GM12878 (cell line): ENCODE measurements at regions not wholly inside any gene's neighbourhood (a gene's known extent, or its start where the extent isn't known, plus 50 kb on each side); places are given as distances from the start of the nearest gene placed in this dataset.

Experiments
- ATAC-seq: fragments of 200-7000 bp; cut with Tn5 transposase; 3 replicates; pipeline ENCODE4 v1.9.1; 2020; ENCODE audit warnings: mild to moderate bottlenecking, moderate library complexity
- BruUV-seq: library from RNA; stranded (reverse); fragments of 400-500 nt; replicated peaks from 2 replicates; lab custom pipeline; 2021; lab: Mats Ljungman, UMichigan
- CTCF ChIA-PET: fragments of 300-600 bp; sonication (Branson Sonifier 250); formaldehyde crosslinking; extraction: SDS; loops from one replicate; lab custom pipeline; 2021; ENCODE audit warnings: inconsistent platforms; lab: Yijun Ruan, JAX
- POLR2A ChIA-PET: fragments of 350-600 bp; formaldehyde crosslinking; extraction: SDS; loops from one replicate; lab custom pipeline; 2021; ENCODE audit warnings: inconsistent platforms; lab: Charles Lee
- RAD21 ChIA-PET: fragments of 300-600 bp; sonication (Branson Sonifier 250); formaldehyde crosslinking; loops from one replicate; lab custom pipeline; 2023; ENCODE audit warnings: antibody characterized with exemption; ENCODE audit not compliant: unreplicated experiment; lab: Charles Lee
- SMC1A ChIA-PET: fragments of 300-600 bp; sonication (Branson Sonifier 250); formaldehyde crosslinking; loops from one replicate; lab custom pipeline; 2023; ENCODE audit not compliant: unreplicated experiment, uncharacterized antibody; lab: Charles Lee
- DNase-seq: peaks from one replicate; pipeline ENCODE4 v3.0.0-alpha.2; 2011; ENCODE audit warnings: low read depth, low spot score
- FAIRE-seq: peaks from 3 replicates; lab custom pipeline; 2011; peaks lifted over from hg19 to GRCh38; lab: Jason Lieb, UNC
- H2AFZ ChIP-seq: 2 replicates; pipeline ENCODE4 v1.6.0; 2011; ENCODE audit warnings: low read depth, low read length, control low read depth; ENCODE audit not compliant: control insufficient read depth
- H3K27ac ChIP-seq: 2 replicates; pipeline ENCODE4 v1.5.1; 2011; ENCODE audit warnings: control low read depth; ENCODE audit not compliant: control insufficient read depth, insufficient read depth
- H3K27me3 ChIP-seq, 2 experiments: replicated peaks in 1 of 2; 2 replicates each; pipeline versions ENCODE4 v1.6.0 to v1.6.1; 2011; ENCODE audit warnings: low read length in 1 of 2; ENCODE audit not compliant: control insufficient read depth in 2 of 2, insufficient read depth in 2 of 2
- H3K36me3 ChIP-seq, 2 experiments: 2 replicates each; pipeline ENCODE4 v1.5.1; 2011; ENCODE audit warnings: low read length in 1 of 2; ENCODE audit not compliant: control insufficient read depth in 2 of 2, insufficient read depth in 2 of 2
- H3K4me1 ChIP-seq: 2 replicates; pipeline ENCODE4 v1.6.1; 2011; ENCODE audit warnings: mild to moderate bottlenecking, low read length, moderate library complexity, mixed read lengths; ENCODE audit not compliant: control insufficient read depth, insufficient read depth
- H3K4me2 ChIP-seq: 2 replicates; pipeline ENCODE4 v1.6.0; 2011; ENCODE audit warnings: control low read depth; ENCODE audit not compliant: control insufficient read depth, insufficient read depth
- H3K4me3 ChIP-seq: fragments of 200-600 bp; sonication (generic); 2 replicates; pipeline ENCODE4 v1.5.1; 2016
- H3K79me2 ChIP-seq: 2 replicates; pipeline ENCODE4 v1.6.0; 2011; ENCODE audit warnings: low read length; ENCODE audit not compliant: control insufficient read depth, insufficient read depth
- H3K9ac ChIP-seq: 2 replicates; pipeline ENCODE4 v1.8.0; 2011; ENCODE audit warnings: low read length, control low read depth, mixed read lengths; ENCODE audit not compliant: control insufficient read depth, insufficient read depth
- H3K9me3 ChIP-seq: replicated peaks from 3 replicates; pipeline ENCODE4 v1.5.1; 2011; ENCODE audit warnings: mild to moderate bottlenecking, low read length; ENCODE audit not compliant: control insufficient read depth, insufficient read depth
- H4K20me1 ChIP-seq: 2 replicates; pipeline ENCODE4 v1.6.0; 2011; ENCODE audit not compliant: control insufficient read depth, insufficient read depth
- CHD2 ChIP-seq: IDR thresholded peaks from 2 replicates; pipeline ENCODE4 v1.6.1; 2011; ENCODE audit warnings: low read depth, low read length, improper control_type of control experiment, borderline replicate concordance
- EED ChIP-seq: sonication (generic); IDR thresholded peaks from 2 replicates; pipeline ENCODE4 v1.6.1; 2016; ENCODE audit warnings: antibody characterized with exemption, low read depth
- ETV6 ChIP-seq, 2 experiments: fragments of 450-650 bp in 1 of 2; IDR thresholded peaks in 1 of 2; conservative IDR thresholded peaks in 1 of 2; 2 replicates each; pipeline ENCODE4 v1.6.1; 2014; ENCODE audit warnings: antibody characterized with exemption in 1 of 2, borderline replicate concordance in 1 of 2, low read depth in 1 of 2, mild to moderate bottlenecking in 1 of 2, moderate library complexity in 1 of 2
- KAT2A ChIP-seq: conservative IDR thresholded peaks from 2 replicates; pipeline ENCODE4 v1.6.1; 2011; ENCODE audit warnings: low read depth, low read length; ENCODE audit not compliant: control insufficient read depth
- LARP7 ChIP-seq: fragments of 450-650 bp; IDR thresholded peaks from 2 replicates; pipeline ENCODE4 v1.6.1; 2017; ENCODE audit warnings: mild to moderate bottlenecking
- MEF2A ChIP-seq: IDR thresholded peaks from 2 replicates; pipeline ENCODE4 v1.6.1; 2011; ENCODE audit warnings: low read depth, mild to moderate bottlenecking, low read length, moderate library complexity; ENCODE audit not compliant: insufficient read depth
- MXI1 ChIP-seq: fragments of 150-350 bp; IDR thresholded peaks from 2 replicates; pipeline ENCODE4 v1.6.1; 2011; ENCODE audit warnings: low read depth, mild to moderate bottlenecking, inconsistent platforms, low read length, improper control_type of control experiment
- MYC ChIP-seq: IDR thresholded peaks from 2 replicates; pipeline ENCODE4 v1.6.1; 2011; ENCODE audit warnings: mild to moderate bottlenecking, low read length, moderate library complexity, inconsistent platforms; ENCODE audit not compliant: insufficient read depth, insufficient replicate concordance, insufficient read length, severe bottlenecking
- NRF1 ChIP-seq: conservative IDR thresholded peaks from 2 replicates; pipeline ENCODE4 v1.6.1; 2011; ENCODE audit warnings: mild to moderate bottlenecking, low read depth, low read length, improper control_type of control experiment
- POU2F2 ChIP-seq: IDR thresholded peaks from 3 replicates; pipeline ENCODE4 v1.6.1; 2011; ENCODE audit warnings: low read depth, mild to moderate bottlenecking, low read length, borderline replicate concordance
- SIX5 ChIP-seq: IDR thresholded peaks from 2 replicates; pipeline ENCODE4 v1.6.1; 2011; ENCODE audit warnings: mild to moderate bottlenecking, low read depth, low read length, moderate library complexity; ENCODE audit not compliant: severe bottlenecking
- ZNF24 ChIP-seq: fragments of 450-650 bp; IDR thresholded peaks from 2 replicates; pipeline ENCODE4 v1.6.1; 2017; ENCODE audit warnings: antibody characterized with exemption, mild to moderate bottlenecking
- WGBS: methylation state at CpG from one replicate; pipeline ENCODE4 v1.1.6; 2016; ENCODE audit warnings: low lambda C conversion rate; ENCODE audit not compliant: insufficient replicate concordance, insufficient coverage; ENCODE audit errors: missing lambda C conversion rate; 5-methylcytosine and 5-hydroxymethylcytosine counted together
- in situ Hi-C: fragments of 300-500 bp; cut with MboI; formaldehyde crosslinking; loops from 9 replicates; pipeline ENCODE4 v1.14.3; 2018; ENCODE audit warnings: mixed read lengths
- intact Hi-C: fragments of 100-400 bp; cut with micrococcal nuclease; formaldehyde crosslinking; loops from one replicate; pipeline ENCODE4 v1.14.2; 2022; ENCODE audit not compliant: unreplicated experiment
- TF ChIP-seq, protein P1 (sequence below): IDR thresholded peaks from 2 replicates; pipeline ENCODE4 v1.6.1; 2012; ENCODE audit warnings: low read depth, low read length, improper control_type of control experiment
- TF ChIP-seq, protein P2 (sequence below): fragments of 450-650 bp; IDR thresholded peaks from 2 replicates; pipeline ENCODE4 v1.6.1; 2014; ENCODE audit warnings: mild to moderate bottlenecking
- TF ChIP-seq, protein P3 (sequence below): IDR thresholded peaks from 2 replicates; pipeline ENCODE4 v1.6.1; 2012; ENCODE audit warnings: low read depth, low read length, improper control_type of control experiment
- TF ChIP-seq, protein P4 (sequence below): IDR thresholded peaks from 2 replicates; pipeline ENCODE4 v1.6.1; 2011; ENCODE audit warnings: mild to moderate bottlenecking, low read depth, low read length, moderate library complexity; ENCODE audit not compliant: insufficient replicate concordance
- TF ChIP-seq, protein P5 (sequence below): fragments of 450-650 bp; IDR thresholded peaks from 2 replicates; pipeline ENCODE4 v1.6.1; 2016; ENCODE audit warnings: mild to moderate bottlenecking

DNA sequence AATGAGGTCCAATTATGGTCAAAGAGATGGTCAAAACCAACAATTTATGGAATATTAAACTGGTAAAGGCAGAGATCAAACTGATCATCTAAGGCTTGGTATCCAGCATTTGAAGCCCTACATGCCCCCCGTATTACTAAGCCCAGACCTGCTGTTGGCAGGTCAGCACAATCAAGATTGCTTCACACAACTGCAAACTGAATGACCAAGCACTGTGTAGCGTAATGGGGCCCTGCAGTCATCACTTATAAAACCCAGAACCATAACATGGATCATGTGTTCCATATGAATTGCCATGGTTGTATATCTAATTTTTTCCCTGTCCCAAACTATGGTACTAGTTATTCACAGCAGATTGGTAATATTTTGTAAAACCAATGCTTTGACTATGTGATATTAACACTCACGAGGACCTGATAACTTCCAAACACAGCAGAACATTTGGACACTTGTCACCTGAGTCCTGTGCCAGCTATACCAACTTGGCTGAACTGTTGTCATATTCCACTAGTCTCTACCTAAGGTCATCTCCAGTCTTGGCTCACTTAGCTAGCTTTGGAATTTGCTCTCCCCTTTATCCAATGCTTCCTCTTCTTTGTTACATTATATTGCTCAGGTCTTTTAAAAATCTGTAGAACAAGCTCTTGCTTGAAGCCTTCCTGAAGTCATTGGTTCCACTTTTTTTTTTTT lies 81.7 kb upstream of the HMHB1 start:
- FAIRE-seq: no peak
- no peaks in the 10 kb centered on the region for H3K4me1 ChIP-seq
- no peak overlapping the region for H3K9ac ChIP-seq
- ChIA-PET SMC1A (interaction anchor here (0.6 to 1.9 kb wide), 12 partner anchors 9 to 842 kb away, joined by 3 to 10 read pairs (median 3); no protein-coding TSS in a partner anchor), CTCF (interaction anchor here (1.2 to 1.6 kb wide), 2 partner anchors 9 to 95 kb away, joined by 3 to 4 read pairs; no protein-coding TSS in a partner anchor), POLR2A (interaction anchor here (1.0 kb wide), 2 partner anchors 9 to 11 kb away, joined by 3 read pairs; no protein-coding TSS in a partner anchor), RAD21 (interaction anchor here (0.9 kb wide), 1 partner anchor 95 kb away, joined by 3 read pairs; no protein-coding TSS in a partner anchor)
- WGBS: 47% methylated on average over 3 of the region's 3 CpGs
- no peaks in the 10 kb centered on the region for H4K20me1 ChIP-seq
- no peaks in the 10 kb centered on the region for H3K36me3 ChIP-seq
- no peaks in the 10 kb centered on the region for H3K27me3 ChIP-seq
- no peak overlapping the region for H3K4me2 ChIP-seq
- no peak overlapping the region for H2AFZ ChIP-seq
- BruUV-seq: no TSS peak
- intact Hi-C loops (no loop called here), in situ Hi-C loops (no loop called here)
- peaks cover 3% of the 10 kb centered on the region; the same call in 2 of the 3 replicates for H3K9me3 ChIP-seq
- H3K4me3 ChIP-seq: no peak overlapping the region
- no peak overlapping the region for H3K27ac ChIP-seq
- no peak for DNase-seq
- H3K79me2 ChIP-seq: no peaks in the 10 kb centered on the region
- no peak for ATAC-seq
- TF ChIP-seq KAT2A (no peak), MYC (no peak), LARP7 (no peak), ETV6 (conservative IDR thresholded peaks at IDR 0.05 in 1 of 2, IDR thresholded peaks at IDR 0.05 in 1 of 2; ENCODE audit: borderline replicate concordance in 1 of 2, low read depth in 1 of 2) (no peak), POU2F2 (no peak), CHD2 (no peak), MEF2A (no peak), MXI1 (no peak), EED (no peak), SIX5 (no peak), ZNF24 (no peak), NRF1 (no peak)
- TF ChIP-seq, protein P1, sequence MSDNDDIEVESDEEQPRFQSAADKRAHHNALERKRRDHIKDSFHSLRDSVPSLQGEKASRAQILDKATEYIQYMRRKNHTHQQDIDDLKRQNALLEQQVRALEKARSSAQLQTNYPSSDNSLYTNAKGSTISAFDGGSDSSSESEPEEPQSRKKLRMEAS: no peak
- TF ChIP-seq, protein P2, sequence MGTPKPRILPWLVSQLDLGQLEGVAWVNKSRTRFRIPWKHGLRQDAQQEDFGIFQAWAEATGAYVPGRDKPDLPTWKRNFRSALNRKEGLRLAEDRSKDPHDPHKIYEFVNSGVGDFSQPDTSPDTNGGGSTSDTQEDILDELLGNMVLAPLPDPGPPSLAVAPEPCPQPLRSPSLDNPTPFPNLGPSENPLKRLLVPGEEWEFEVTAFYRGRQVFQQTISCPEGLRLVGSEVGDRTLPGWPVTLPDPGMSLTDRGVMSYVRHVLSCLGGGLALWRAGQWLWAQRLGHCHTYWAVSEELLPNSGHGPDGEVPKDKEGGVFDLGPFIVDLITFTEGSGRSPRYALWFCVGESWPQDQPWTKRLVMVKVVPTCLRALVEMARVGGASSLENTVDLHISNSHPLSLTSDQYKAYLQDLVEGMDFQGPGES: no peak
- TF ChIP-seq, protein P3, sequence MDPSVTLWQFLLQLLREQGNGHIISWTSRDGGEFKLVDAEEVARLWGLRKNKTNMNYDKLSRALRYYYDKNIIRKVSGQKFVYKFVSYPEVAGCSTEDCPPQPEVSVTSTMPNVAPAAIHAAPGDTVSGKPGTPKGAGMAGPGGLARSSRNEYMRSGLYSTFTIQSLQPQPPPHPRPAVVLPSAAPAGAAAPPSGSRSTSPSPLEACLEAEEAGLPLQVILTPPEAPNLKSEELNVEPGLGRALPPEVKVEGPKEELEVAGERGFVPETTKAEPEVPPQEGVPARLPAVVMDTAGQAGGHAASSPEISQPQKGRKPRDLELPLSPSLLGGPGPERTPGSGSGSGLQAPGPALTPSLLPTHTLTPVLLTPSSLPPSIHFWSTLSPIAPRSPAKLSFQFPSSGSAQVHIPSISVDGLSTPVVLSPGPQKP: no peak
- TF ChIP-seq, protein P4, sequence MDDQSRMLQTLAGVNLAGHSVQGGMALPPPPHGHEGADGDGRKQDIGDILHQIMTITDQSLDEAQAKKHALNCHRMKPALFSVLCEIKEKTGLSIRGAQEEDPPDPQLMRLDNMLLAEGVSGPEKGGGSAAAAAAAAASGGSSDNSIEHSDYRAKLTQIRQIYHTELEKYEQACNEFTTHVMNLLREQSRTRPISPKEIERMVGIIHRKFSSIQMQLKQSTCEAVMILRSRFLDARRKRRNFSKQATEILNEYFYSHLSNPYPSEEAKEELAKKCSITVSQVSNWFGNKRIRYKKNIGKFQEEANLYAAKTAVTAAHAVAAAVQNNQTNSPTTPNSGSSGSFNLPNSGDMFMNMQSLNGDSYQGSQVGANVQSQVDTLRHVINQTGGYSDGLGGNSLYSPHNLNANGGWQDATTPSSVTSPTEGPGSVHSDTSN: no peak
- TF ChIP-seq, protein P5, sequence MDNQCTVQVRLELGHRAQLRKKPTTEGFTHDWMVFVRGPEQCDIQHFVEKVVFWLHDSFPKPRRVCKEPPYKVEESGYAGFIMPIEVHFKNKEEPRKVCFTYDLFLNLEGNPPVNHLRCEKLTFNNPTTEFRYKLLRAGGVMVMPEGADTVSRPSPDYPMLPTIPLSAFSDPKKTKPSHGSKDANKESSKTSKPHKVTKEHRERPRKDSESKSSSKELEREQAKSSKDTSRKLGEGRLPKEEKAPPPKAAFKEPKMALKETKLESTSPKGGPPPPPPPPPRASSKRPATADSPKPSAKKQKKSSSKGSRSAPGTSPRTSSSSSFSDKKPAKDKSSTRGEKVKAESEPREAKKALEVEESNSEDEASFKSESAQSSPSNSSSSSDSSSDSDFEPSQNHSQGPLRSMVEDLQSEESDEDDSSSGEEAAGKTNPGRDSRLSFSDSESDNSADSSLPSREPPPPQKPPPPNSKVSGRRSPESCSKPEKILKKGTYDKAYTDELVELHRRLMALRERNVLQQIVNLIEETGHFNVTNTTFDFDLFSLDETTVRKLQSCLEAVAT: no peak
